ENCODE measurements at regions not wholly inside any gene's neighbourhood (a gene's known extent, or its start where the extent isn't known, plus 50 kb on each side); places are given as distances from the start of the nearest gene placed in this dataset.

- DNase-seq: no peak
These were observed 216.4 kb downstream of the ANKRD60 start for GRCh38 chr20:58011947-58012610.

- no peak for DNase-seq
These were observed 217.1 kb downstream of the ANKRD60 start for GRCh38 chr20:58011106-58011946.

GRCh38 chr20:58010666-58011065 lies 217.8 kb downstream of the ANKRD60 start:
- DNase-seq: no peak

- DNase-seq: no peak
These were observed 218.3 kb downstream of the ANKRD60 start for GRCh38 chr20:58010186-58010585.

- no peak for DNase-seq
These were observed 219.6 kb downstream of the ANKRD60 start for GRCh38 chr20:58008866-58009265.

- no peak for DNase-seq
These were observed 220.0 kb downstream of the ANKRD60 start for GRCh38 chr20:58008413-58008812.

GRCh38 chr20:58007947-58008346 lies 220.5 kb downstream of the ANKRD60 start:
- DNase-seq: no peak

GRCh38 chr20:58006346-58007316 lies 221.8 kb downstream of the ANKRD60 start:
- DNase-seq: no peak

GRCh38 chr20:58005581-58006345 lies 222.7 kb downstream of the ANKRD60 start:
- DNase-seq: no peak

GRCh38 chr20:58004900-58005299 lies 223.6 kb downstream of the ANKRD60 start:
- no peak for DNase-seq

GRCh38 chr20:58004146-58004545 lies 224.3 kb downstream of the ANKRD60 start:
- no peak for DNase-seq

- DNase-seq: no peak
These were observed 224.9 kb downstream of the ANKRD60 start for GRCh38 chr20:58003525-58003924.

GRCh38 chr20:58002901-58003300 lies 225.6 kb downstream of the ANKRD60 start:
- no peak for DNase-seq

- DNase-seq: no peak
These were observed 226.5 kb downstream of the ANKRD60 start for GRCh38 chr20:58001946-58002345.

GRCh38 chr20:58001381-58001780 lies 227.1 kb downstream of the ANKRD60 start:
- DNase-seq: no peak

- DNase-seq: no peak
These were observed 227.6 kb downstream of the ANKRD60 start for GRCh38 chr20:58000861-58001260.

GRCh38 chr20:57999465-58000111 lies 228.9 kb downstream of the ANKRD60 start:
- DNase-seq: no peak

- no peak for DNase-seq
These were observed 229.4 kb downstream of the ANKRD60 start for GRCh38 chr20:57998981-57999464.

- no peak for DNase-seq
These were observed 230.2 kb downstream of the ANKRD60 start for GRCh38 chr20:57998276-57998675.

GRCh38 chr20:57996936-57997890 lies 231.2 kb downstream of the ANKRD60 start:
- no peak for DNase-seq
